KMS-11 (cell line): ENCODE measurements at regions not wholly inside any gene's neighbourhood (a gene's known extent, or its start where the extent isn't known, plus 50 kb on each side); places are given as distances from the start of the nearest gene placed in this dataset.

Experiments
- H2AFZ ChIP-seq: fragments of 200-600 bp; sonication (generic); 2 replicates; pipeline ENCODE4 v1.6.1; 2016; ENCODE audit warnings: antibody characterized with exemption, mixed run types, low read depth
- H3K27ac ChIP-seq: fragments of 200-600 bp; sonication (generic); 2 replicates; pipeline ENCODE4 v1.6.1; 2016; ENCODE audit warnings: mild to moderate bottlenecking, mixed run types
- H3K27me3 ChIP-seq: fragments of 200-600 bp; sonication (generic); 2 replicates; pipeline ENCODE4 v1.6.1; 2017; ENCODE audit warnings: mild to moderate bottlenecking, low read depth, mixed run types, moderate library complexity; ENCODE audit not compliant: insufficient read depth
- H3K36me3 ChIP-seq: fragments of 200-600 bp; sonication (generic); 2 replicates; pipeline ENCODE4 v1.6.1; 2017; ENCODE audit warnings: mild to moderate bottlenecking, mixed run types; ENCODE audit not compliant: insufficient read depth
- H3K4me1 ChIP-seq: fragments of 200-600 bp; sonication (generic); 2 replicates; pipeline ENCODE4 v1.6.1; 2016; ENCODE audit warnings: mild to moderate bottlenecking, low read depth, mixed run types; ENCODE audit not compliant: poor library complexity, severe bottlenecking
- H3K4me2 ChIP-seq: fragments of 200-600 bp; sonication (generic); 2 replicates; pipeline ENCODE4 v1.7.0; 2016; ENCODE audit warnings: mild to moderate bottlenecking, mixed run types
- H3K4me3 ChIP-seq: fragments of 200-600 bp; sonication (generic); IDR thresholded peaks from 2 replicates; pipeline ENCODE4 v1.6.1; 2017; ENCODE audit warnings: low read depth, low read length, mixed read lengths; ENCODE audit not compliant: insufficient read depth
- H3K79me2 ChIP-seq: fragments of 200-600 bp; sonication (generic); 2 replicates; pipeline ENCODE4 v1.6.1; 2016; ENCODE audit warnings: low read depth, mixed run types; ENCODE audit not compliant: insufficient read depth
- H3K9ac ChIP-seq: fragments of 200-600 bp; sonication (generic); 2 replicates; pipeline ENCODE4 v1.6.1; 2016; ENCODE audit warnings: mild to moderate bottlenecking, mixed run types
- H4K20me1 ChIP-seq: fragments of 200-600 bp; sonication (generic); 2 replicates; pipeline ENCODE4 v1.6.1; 2016; ENCODE audit warnings: mild to moderate bottlenecking, mixed run types; ENCODE audit not compliant: insufficient read depth
- TF ChIP-seq, protein P1 (sequence below): fragments of 200-600 bp; sonication (generic); conservative IDR thresholded peaks from 2 replicates; pipeline ENCODE4 v1.6.1; 2017; ENCODE audit warnings: low read depth, mild to moderate bottlenecking, antibody characterized with exemption, low read length, moderate library complexity, mixed read lengths

DNA sequence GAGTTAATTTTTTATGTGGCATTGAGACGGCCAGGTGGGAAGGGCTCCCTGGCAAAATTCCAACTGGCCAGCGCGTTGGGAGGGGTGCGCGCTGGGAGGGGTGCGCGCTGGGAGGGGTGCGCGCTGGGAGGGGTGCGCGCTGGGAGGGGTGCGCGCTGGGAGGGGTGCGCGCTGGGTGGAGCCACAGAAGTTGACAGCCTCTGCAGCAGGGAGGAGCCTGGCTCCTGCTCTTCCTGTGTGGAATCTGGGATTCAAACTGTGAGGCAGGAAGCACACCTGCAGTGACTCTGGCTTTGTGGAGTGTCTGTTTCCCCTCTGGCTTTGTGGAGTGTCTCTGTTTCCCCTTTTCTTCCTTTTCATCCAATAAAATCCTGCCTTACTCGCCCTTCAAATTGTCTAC is 147.9 kb upstream of the CBLN2 start:
- Histone ChIP-seq H3K79me2 (no peaks in the 10 kb centered on the region), H3K9ac (no peak overlapping the region), H4K20me1 (no peaks in the 10 kb centered on the region), H3K27me3 (no peaks in the 10 kb centered on the region), H3K36me3 (no peaks in the 10 kb centered on the region), H3K27ac (no peak overlapping the region), H2AFZ (no peak overlapping the region), H3K4me2 (no peak overlapping the region), H3K4me1 (no peaks in the 10 kb centered on the region), H3K4me3 (no peak overlapping the region)
- TF ChIP-seq, protein P1, sequence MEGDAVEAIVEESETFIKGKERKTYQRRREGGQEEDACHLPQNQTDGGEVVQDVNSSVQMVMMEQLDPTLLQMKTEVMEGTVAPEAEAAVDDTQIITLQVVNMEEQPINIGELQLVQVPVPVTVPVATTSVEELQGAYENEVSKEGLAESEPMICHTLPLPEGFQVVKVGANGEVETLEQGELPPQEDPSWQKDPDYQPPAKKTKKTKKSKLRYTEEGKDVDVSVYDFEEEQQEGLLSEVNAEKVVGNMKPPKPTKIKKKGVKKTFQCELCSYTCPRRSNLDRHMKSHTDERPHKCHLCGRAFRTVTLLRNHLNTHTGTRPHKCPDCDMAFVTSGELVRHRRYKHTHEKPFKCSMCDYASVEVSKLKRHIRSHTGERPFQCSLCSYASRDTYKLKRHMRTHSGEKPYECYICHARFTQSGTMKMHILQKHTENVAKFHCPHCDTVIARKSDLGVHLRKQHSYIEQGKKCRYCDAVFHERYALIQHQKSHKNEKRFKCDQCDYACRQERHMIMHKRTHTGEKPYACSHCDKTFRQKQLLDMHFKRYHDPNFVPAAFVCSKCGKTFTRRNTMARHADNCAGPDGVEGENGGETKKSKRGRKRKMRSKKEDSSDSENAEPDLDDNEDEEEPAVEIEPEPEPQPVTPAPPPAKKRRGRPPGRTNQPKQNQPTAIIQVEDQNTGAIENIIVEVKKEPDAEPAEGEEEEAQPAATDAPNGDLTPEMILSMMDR, result no peak

DNA sequence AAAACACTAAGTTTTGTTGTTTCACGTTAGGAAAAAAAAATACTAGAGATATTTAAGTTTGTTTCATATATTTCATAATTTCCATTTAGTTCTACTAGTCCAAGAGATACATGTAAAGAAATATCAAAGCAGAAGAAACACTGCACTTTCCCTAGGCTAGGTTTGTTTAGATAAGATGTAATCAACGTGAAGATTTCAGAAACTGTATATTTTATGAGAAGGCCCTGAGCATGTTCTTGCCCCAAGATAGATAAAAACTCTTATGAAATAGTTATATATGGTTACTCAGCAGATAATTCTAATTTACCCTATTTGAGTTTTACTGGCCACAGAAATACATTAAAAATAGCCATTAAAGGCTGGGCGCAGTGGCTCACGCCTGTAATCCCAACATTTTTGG is 143.6 kb upstream of the CBLN2 start:
- Histone ChIP-seq H3K4me2 (no peak overlapping the region), H4K20me1 (no peaks in the 10 kb centered on the region), H3K79me2 (no peaks in the 10 kb centered on the region), H3K27ac (no peak overlapping the region), H3K36me3 (no peaks in the 10 kb centered on the region), H2AFZ (no peak overlapping the region), H3K4me1 (no peaks in the 10 kb centered on the region), H3K9ac (no peak overlapping the region), H3K4me3 (no peak overlapping the region), H3K27me3 (no peaks in the 10 kb centered on the region)
- TF ChIP-seq, protein P1, result no peak

DNA sequence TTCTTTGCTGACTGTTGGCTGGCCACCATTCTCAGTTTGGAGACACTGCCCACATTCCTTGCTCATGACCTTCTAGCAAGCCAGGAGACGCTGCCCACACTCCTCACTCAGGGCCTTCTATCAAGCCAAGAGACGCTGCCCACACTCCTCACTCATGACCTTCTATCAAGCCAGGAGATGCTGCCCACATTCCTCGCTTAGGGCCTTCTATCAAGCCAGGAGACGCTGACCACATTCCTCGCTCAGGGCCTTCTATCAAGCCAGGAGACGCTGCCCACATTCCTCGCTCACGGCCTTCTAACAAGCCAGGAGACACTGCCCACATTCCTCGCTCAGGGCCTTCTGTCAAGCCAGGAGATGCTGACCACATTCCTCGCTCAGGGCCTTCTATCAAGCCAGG is 131.3 kb upstream of the CBLN2 start:
- Histone ChIP-seq H3K36me3 (no peaks in the 10 kb centered on the region), H4K20me1 (no peaks in the 10 kb centered on the region), H3K27me3 (no peaks in the 10 kb centered on the region), H3K4me1 (peaks cover 7% of the 10 kb centered on the region), H3K4me2 (no peak overlapping the region), H3K79me2 (no peaks in the 10 kb centered on the region), H2AFZ (no peak overlapping the region), H3K27ac (no peak overlapping the region), H3K4me3 (no peak overlapping the region), H3K9ac (no peak overlapping the region)
- TF ChIP-seq, protein P1, result no peak

DNA sequence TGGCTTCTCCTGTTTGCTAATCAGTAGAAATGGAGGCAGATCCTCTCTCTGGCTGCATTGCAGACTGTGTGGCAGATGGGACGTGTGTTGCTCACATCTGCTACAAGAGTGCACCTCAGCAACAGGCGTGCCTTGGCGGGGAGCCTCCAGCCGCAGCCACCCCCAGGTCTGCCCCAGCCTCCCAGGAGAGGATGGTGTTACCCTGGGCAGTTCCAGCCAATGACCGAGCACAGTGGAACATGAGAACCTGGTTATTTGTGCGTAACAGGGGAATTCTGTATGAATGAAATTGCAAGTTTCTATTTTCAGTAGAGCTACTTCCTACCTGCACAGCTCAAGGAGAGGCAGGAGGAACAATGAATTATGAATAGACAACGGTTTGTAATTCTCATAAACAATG is 130.6 kb upstream of the CBLN2 start:
- H3K4me3 ChIP-seq, result no peak overlapping the region
- no peaks in the 10 kb centered on the region for H3K36me3 ChIP-seq
- H3K27ac ChIP-seq, result no peak overlapping the region
- peaks cover 7% of the 10 kb centered on the region for H3K4me1 ChIP-seq
- no peak overlapping the region for H3K4me2 ChIP-seq
- no peaks in the 10 kb centered on the region for H4K20me1 ChIP-seq
- no peaks in the 10 kb centered on the region for H3K79me2 ChIP-seq
- no peak overlapping the region for H3K9ac ChIP-seq
- H2AFZ ChIP-seq, result no peak overlapping the region
- TF ChIP-seq, protein P1, result no peak
- H3K27me3 ChIP-seq, result no peaks in the 10 kb centered on the region

DNA sequence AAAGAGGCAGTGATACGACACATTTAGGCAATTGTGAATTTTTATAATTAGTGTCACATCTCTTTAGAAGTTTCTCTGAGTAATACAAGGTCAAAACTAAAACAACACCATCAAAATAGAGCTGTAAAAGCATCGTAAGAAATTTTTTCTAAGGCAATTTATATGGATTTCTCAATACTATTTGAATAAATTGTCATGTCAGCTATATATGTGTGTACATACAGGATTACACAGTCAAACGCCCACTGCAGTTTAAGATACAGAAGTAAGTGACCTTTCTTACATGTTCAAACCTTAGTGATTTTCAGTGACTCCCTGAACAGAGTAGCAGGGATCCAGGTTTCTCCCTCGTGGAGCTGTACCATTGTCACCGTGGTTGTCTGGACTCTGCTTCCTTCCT is 129.1 kb upstream of the CBLN2 start:
- Histone ChIP-seq H3K9ac (no peak overlapping the region), H3K4me3 (no peak overlapping the region), H3K27ac (no peak overlapping the region), H3K36me3 (no peaks in the 10 kb centered on the region), H3K4me2 (no peak overlapping the region), H3K4me1 (peaks cover 7% of the 10 kb centered on the region), H3K79me2 (no peaks in the 10 kb centered on the region), H4K20me1 (no peaks in the 10 kb centered on the region), H3K27me3 (no peaks in the 10 kb centered on the region), H2AFZ (no peak overlapping the region)
- TF ChIP-seq, protein P1, result no peak
